ENCODE measurements at regions not wholly inside any gene's neighbourhood (a gene's known extent, or its start where the extent isn't known, plus 50 kb on each side); places are given as distances from the start of the nearest gene placed in this dataset.

DNA sequence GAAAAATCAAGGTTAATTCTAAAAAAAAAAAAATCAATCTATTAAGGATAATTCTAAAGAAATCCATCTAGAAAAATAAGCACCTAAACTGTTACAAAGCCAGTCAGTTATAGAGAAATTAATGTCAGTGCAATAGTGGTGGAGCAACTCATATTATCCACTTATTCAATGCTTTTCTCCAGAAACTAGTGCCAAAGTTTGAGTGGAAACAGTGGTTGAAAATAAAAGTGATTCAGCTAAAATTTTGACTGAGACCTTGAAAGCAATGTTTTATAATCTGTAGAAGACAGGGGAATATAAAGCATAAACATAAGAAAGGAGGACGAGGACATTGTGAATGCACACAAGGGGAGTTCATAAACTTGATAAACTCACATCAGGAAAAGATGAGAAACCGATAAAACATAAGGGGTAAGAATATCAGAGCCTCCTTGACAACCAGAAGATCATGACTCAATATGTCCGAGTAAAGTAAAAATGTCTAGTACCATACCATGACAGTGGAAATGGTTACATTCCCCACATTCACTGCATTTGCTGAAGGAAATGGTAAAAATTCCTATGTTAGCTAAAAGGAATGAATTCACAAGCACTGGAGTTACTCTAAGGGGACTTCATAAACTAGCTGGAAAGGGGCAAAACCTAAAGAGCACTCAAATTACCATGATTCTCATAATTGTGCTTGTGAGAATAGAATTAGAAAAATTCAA is 58.7 kb upstream of the SLC5A12 start (continued):
- TF ChIP-seq MATR3 (CRISPR knock-in tag; IDR thresholded peaks at IDR 0.05) (no peak), SAFB2 (CRISPR knock-in tag; IDR thresholded peaks at IDR 0.05; ENCODE audit: borderline replicate concordance, low read depth) (no peak), NFIC (IDR thresholded peaks at IDR 0.05; ENCODE audit: low read length) (no peak), ZKSCAN5 (CRISPR knock-in tag; IDR thresholded peaks at IDR 0.05) (no peak)

DNA sequence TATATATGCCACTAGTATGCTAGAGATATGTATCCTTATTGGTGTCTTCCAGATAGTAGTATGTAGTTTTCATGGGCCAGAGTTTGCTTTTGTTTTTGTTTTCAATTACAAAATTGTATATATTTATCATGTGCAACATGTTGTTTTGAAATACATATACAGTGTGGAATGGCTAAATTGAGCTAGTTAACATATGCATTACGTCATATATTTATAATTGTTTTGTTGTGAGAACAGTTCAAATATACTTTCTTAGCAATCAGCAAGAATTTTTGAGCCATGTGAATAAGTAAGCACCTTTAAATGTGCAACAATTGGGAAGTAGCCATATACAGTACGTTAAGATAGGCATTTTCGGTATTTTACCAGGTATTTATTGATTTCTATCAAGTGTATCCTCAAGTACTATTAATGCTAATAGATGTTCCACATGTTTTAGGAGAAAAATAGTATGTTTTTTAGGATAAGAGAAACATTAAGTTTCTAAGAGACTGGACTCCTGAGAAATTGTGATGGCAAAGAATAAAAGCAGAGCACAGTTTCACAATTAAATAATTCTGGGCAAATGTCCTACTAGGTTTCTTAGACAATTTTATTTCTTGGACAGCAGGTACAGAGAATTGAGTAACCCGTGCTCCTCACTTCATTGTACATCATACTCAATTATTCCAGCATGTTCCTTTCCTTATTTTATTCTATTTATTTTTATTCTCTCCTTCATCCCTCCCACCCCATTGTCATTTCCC is 60.5 kb upstream of the SLC5A12 start:
- Histone ChIP-seq H3K9me3 (ENCODE audit: low read length) (peaks cover 18% of the 10 kb centered on the region), H2AFZ (ENCODE audit: low read length) (no peak overlapping the region), H3K36me3 (replicated peaks in 1 of 2; ENCODE audit: control insufficient read depth in 1 of 2, insufficient read depth in 2 of 2, low read length in 2 of 2) (no peaks in the 10 kb centered on the region), H3K79me2 (ENCODE audit: insufficient read depth, low read length) (no peaks in the 10 kb centered on the region), H3K4me1 (ENCODE audit: insufficient read depth, low read length) (no peaks in the 10 kb centered on the region), H3K4me3 (replicated peaks in 1 of 3; ENCODE audit: insufficient read depth in 1 of 3, low read depth in 2 of 3, low read length in 3 of 3) (no peak overlapping the region), H4K20me1 (ENCODE audit: insufficient read depth, low read length) (no peaks in the 10 kb centered on the region), H3K27ac (ENCODE audit: extremely low read length, insufficient read depth, low read length) (no peak overlapping the region), H3K9ac (ENCODE audit: insufficient read depth, low read depth, low read length) (no peak overlapping the region), H3K27me3 (ENCODE audit: control insufficient read depth in 1 of 2, insufficient read depth in 2 of 2, low read length in 2 of 2) (no peaks in the 10 kb centered on the region; a peak in 1 of 5 replicates), H3K4me2 (ENCODE audit: low read depth, low read length) (no peak overlapping the region)
- BruUV-seq (replicated peaks), result no TSS peak
- DNase-seq (ENCODE audit: low spot score) (no peak), ATAC-seq (no peak), FAIRE-seq (no peak)
- 2% methylated on average over 4 of the region's 4 CpGs for WGBS (ENCODE audit: low lambda C conversion rate)
- intact Hi-C loops (cut with micrococcal nuclease; ENCODE audit: unreplicated experiment) (no loop called here), in situ Hi-C loops (cut with HindIII; ENCODE audit: extremely low pct_ligation_motif_present, low pct_unique_long_range_greater_than_20kb) (no loop called here)
- CTCF ChIA-PET (ENCODE audit: low intra/inter-chr PET ratio, low total read pairs), result no interaction called here
- POLR2A ChIA-PET, result no interaction called here
- peak; percentile 42; the same call in 1 of the 2 replicates for TF ChIP-seq CREB1 (IDR thresholded peaks at IDR 0.05)
- no peak for TF ChIP-seq CREB1 (CRISPR knock-in tag; IDR thresholded peaks at IDR 0.05)
- TF ChIP-seq ATF7 (IDR thresholded peaks at IDR 0.05), result peak; percentile 97
- TF ChIP-seq ATF7 (CRISPR knock-in tag; IDR thresholded peaks at IDR 0.05), result no peak
- TF ChIP-seq ZNF619 (CRISPR knock-in tag; IDR thresholded peaks at IDR 0.05), result no peak
- TF ChIP-seq EP300 (IDR thresholded peaks at IDR 0.05; ENCODE audit: low read depth in 2 of 2, low read length in 2 of 2), result no peak
- TF ChIP-seq EP300 (CRISPR knock-in tag; IDR thresholded peaks at IDR 0.05; ENCODE audit: borderline replicate concordance), result no peak

Data from HepG2 (cell line).